Kidney tubule cell (primary cell): ENCODE measurements at regions not wholly inside any gene's neighbourhood (a gene's known extent, or its start where the extent isn't known, plus 50 kb on each side); places are given as distances from the start of the nearest gene placed in this dataset.
A peak's percentile ranks its signal among the peaks of the same experiment; 100 is the strongest.

Experiments used
- DNase-seq: peaks from one replicate; pipeline ENCODE4 v3.0.0-alpha.2; 2018; ENCODE audit warnings: low spot score

DNA sequence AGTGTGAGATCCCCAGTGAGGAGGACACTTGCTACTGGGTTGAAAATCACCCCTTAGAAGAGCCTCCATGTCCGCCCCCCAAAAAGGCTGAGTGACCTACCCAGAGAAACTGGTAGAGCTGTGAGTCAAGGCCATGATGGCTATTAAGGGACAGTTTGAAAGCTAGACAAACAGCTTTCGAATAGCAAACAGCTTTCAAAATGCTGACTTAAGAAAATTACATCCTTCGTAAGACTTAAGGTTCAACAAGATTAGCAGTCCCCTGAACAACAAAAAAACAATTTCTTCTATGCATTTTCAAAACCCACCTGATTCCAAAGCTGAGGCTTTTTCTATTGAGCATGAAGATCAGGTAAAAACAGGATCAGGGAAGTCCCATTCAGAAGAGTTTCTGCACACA, 269.7 kb upstream of the SOX2 start:
- DNase-seq: no peak

DNA sequence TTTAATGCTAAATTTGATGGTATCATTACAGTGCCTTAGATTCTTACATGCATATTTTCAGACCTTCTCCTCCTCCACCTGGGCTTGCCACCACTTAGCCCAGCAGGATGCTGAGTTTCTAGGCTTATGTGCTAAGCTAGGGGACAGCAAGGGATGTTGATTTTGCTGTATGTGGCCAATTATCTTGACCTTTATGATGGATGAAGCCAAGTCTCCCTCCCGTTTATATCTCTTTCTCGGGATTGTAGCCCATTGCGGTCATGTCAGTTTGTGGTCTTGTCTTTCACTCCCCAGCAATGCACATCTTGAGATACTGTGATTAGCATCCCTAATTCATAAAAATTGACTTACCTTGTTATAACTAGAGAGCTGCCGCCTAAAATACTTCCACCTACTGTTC, 278.7 kb upstream of the SOX2 start:
- no peak for DNase-seq

DNA sequence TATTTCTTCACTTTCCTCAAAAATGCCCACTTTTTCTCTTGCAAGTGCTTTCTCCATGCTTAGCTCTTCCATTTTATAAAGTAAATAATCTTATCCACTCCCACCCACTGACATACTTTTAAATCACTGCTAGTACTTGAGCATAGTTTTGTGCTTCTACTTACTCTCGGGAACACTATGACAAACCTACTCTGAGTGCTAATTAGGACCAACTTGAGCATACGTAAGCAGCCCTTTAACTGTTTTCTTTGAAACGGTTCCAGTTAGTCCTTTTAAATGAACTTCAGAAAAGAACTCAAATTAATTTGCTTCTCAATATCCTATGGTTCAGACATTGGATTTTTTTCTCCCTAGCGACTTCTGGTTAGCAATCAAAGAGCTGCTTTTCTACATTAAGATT, 280.0 kb upstream of the SOX2 start:
- no peak for DNase-seq

DNA sequence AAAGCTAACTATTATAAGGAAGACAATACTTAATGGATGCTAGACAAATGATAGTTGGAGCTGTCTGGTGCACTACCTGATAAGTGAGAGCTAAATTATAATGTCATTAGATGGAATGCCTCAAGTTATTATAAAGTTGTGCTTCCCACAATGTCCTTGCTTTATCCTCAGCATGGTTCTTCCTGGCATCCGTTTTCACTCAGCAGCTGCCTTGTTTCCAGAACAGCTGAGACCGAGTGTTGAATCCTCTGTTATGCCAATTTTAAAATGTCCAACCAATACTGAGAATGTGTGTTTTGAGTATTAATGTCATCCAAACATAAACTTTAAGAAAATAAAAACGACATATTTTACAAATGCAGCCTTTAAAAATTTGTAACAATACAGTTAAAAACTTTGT, 286.7 kb upstream of the SOX2 start:
- DNase-seq: no peak

DNA sequence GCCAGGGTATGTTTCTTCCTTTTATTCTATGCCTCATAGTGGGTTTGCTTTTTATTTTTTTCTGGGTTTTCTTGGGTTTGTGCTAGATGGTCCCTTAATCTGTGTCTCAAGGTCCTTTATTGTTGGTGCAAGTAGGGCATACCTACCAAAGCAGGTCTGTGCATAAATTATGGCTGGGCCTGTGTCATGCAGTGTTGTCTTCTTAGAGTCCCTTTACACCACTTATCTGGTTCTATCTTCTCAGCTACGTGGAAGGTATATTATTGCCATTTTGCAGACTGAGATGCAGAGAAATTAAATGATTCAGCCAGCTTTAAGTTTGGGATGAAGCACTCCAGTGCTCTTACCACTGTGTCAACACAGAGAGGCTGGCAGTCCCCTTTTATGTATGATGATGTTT, 293.5 kb upstream of the SOX2 start:
- DNase-seq: no peak

DNA sequence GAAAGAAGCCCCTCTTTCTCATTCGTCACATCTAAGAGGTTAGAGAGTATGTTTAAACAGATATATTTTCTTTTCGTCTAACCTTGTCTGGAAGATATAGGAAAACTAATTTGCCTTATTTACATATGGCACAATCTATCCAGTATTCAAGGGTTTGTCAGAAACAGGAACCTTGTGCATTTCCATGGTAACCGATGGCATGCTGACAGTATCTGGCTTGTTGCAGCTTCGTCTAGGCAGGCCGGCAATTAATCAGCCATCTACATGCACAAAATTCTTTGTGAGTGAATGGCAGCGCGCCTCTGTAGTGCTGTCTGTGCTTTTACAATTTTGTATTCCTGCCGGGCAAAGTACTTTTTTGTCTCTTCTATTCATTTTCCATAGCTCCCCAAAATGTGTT, 294.0 kb upstream of the SOX2 start:
- no peak for DNase-seq

DNA sequence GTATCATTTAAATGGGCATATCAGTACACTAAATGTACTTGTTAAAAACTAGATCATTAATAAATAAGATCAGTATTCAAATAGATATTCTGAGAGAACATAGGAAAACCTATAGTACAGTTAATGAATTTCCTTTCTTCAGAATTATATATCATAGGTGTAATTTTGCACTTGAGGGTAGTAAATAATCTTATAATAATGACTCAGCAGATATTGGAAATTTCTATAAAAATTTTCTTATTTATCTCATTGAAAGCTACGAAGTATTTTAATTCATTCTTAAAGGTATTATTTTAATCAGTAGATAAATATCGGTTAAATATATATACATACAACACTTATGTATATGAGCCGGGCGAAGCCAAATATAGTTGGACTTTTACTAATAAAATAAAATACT, 300.9 kb upstream of the SOX2 start:
- DNase-seq: no peak

DNA sequence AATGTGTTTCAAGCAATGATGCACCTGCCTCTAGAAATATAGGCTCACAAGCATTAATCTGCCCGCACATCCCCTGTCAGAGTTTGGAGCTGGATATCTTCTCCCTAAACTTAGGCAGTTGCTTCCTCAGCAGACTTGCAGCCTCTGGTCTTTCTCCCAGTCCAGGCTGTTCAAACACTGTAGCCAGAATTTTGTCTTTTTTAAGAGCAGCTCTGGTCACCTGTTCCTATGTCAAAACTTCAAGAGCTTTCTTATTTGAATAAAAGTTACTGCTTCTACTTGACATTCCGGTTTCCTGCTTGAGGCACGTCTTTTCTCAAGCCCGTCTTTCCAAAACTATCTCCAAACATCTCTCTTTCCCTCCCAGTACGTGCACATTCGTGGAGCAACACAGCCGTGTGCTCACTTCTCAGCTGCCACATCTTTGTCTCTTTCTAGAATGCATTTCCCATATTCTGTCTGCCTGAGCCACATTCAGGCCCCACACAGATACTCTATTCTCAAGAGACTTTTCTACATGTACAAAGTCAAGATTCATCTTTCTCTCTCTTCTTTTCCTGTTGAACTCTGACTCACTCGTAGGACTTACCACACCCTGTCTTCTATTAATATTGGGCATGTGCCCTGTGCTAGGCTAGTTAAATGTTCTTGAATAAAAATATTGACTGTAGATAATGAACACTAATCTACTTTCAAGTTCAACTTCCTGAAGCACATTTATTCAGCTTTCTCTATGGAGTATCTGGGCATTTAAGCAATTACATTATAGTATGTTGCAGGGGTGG, 307.7 kb upstream of the SOX2 start:
- no peak for DNase-seq

DNA sequence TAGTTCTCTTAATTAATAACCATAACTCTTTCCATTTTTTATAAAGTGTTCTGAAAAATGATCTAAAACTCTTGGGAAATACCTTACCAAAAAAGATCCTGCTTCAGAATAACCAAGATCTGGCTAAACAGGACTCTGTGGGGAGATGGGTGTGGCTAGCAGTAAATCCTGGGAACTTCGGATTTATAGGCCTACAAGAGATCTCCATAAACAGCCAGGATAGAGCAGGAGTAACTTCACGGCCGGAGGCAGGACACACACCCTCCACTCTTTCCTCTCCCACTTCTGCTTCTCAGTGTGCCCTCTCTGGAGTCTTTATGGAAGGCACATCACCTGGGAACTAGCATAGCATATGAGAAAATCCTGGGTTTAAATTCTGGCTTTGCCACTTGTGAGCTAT, 309.4 kb upstream of the SOX2 start:
- no peak for DNase-seq

DNA sequence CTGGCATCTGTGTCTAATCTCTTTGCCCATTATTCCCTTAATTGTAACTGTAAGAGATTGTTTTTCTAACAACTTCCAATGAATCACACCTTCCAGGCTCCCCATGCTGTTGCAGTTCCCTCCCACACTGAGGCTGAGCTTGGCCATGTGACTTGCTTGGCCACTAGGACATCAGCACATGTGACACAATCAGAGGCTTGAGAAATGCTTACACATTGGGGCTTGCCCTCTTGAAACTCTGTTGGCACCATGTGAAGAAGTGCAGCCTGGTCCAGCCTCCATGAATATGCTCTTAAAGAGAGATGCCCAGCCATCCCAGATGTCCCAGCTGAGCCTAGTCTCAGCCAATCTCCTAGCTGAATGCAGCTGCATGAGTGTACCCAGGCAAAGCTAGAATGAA, 326.8 kb upstream of the SOX2 start:
- DNase-seq: no peak

DNA sequence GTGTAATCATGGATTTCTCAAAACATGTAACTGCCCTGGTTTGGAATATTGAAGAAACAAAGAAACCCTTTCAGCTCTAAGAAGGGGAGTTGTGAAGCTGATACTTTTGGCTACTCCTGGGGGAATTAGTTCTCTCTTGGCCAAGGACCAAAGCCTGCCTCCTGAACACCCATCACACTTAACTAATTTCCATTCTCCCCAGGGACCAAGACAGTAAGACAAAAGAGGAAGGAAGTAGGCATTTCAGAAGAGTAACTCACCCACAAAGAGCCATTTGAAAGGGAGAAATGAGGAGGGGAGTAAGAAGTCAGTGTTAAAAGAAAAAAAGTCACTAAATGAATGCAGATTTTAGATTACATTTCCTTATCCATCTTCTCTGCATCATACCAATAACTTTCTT, 328.0 kb upstream of the SOX2 start:
- no peak for DNase-seq

DNA sequence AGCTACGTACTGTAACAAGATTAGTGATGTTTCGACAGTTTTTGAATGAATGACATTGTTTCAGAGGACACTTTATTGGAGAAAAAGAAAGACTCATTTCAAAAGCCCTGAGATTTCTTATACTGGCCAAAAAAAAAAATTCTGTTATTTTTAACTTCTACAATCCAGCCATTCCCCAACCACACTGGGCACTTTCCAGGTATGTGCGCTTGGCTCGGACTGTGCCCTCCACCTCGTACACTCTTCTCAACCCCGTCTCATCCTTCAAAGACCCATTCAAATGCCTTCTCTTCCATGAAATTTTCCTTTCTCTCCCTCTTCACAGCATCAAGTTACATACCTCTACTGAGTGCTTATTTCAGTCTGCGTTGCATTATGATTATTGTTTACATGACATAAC, 328.5 kb upstream of the SOX2 start:
- no peak for DNase-seq

DNA sequence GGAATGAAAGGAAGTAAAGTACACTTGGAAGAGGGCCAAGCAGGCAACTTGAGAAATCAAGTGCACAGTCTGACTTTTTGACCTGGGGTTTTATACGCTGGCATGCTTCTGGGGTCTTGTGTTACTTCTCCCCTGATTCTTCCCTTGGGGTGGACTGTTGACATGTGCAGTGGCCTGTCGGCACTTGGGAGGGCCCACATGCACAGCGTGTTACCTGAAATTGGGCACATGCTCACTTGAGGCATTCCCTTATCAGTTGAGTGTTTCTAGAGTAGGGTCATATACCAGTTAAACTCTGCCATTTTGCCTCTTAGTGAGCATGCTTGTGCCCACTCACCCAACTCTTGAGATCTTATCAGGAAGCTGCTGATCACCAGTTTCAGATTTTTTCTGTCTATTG, 329.1 kb upstream of the SOX2 start:
- no peak for DNase-seq

DNA sequence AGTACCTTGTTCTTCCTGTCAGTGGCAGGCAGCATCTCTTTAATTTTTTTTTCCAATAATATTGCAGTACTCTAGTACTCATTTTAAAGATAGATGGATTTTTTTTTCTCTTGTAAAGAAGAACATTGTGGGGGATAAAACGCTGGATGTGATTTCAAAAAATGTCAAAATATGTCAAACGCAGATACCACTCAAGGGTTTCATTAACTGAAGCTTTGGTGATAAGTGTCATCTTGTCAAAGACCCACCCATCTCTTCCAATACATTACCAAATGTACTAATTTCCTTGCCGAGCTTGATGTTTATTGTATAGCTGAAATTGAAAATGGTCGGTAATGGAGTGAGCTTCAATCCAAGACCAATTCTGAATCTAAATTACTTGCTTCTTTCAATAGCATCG, 332.4 kb upstream of the SOX2 start:
- DNase-seq: no peak

DNA sequence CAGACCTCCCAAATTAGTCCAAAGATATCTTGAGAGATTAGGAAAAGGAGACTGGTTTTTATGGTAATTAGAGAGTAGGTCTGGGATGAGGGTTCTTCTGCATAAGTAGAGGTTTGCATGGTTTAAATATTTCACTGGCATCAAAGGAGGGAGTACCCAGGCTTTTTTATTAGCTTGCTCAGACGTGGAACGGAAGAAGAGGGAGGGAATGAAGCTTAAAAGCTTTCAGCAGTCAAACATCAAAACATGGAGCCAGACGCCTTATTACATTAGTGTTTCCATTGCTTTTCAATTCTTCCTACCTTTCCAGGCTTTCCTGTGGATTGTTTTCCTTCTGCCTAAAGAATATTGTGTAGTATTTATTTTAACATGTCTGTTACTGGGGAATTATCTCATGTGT, 342.1 kb upstream of the SOX2 start:
- DNase-seq: no peak

DNA sequence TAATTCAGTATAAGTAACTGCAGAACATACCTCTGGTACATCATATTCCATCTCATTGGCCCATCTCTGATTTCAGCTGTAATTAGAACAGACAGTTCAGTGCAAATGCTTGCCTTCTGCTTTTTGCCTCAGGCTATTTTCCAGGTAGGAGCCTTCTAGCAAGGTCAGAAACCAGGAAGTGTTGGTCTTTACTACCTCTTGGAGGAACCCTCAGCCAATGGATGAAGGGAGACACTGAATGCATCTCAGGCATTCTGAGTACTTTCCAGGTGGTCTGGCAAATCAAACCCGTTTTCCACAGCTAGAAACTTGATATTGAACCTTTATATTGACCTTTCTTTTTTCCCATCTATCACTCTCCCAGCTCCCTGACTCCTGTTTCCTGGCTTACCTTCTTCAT, 348.5 kb upstream of the SOX2 start:
- no peak for DNase-seq

DNA sequence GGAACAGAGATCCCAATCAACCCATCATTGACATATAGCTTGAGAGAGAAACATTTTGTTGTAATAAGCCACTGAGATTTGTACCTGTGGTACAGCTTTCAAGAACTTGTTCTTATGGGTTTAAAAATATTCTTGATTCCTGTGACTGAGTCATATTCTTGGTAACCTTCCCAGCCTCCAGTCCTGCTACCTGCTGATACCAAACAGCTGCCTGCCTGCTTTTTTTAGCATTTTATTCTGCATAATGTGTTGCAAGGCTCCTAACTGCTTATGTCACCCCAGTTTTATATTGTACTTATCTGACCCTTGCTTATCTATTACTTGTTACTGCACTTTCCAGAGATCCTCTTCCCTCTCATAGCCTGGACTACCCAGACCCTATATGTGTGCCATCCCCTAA, 349.3 kb upstream of the SOX2 start:
- DNase-seq: peak; percentile 1

DNA sequence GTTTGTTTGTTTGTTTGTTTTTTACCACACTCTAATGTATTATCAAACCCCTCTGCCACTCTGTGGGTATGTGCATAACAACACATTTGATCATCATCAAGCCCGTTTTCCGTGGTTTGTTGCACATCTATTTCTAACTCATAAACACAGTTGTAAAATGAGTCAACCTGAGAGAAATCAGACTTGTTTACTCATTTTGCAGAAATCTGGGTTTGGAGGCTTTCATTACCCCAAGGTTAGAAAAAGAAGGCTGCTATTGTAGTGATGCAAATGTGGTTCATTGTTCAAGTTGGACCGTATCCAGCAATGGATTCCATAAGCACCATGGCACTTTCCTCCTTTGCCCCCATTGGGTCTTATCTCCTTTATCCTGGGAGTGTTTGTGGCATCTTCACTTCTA, 353.2 kb upstream of the SOX2 start:
- DNase-seq: no peak

DNA sequence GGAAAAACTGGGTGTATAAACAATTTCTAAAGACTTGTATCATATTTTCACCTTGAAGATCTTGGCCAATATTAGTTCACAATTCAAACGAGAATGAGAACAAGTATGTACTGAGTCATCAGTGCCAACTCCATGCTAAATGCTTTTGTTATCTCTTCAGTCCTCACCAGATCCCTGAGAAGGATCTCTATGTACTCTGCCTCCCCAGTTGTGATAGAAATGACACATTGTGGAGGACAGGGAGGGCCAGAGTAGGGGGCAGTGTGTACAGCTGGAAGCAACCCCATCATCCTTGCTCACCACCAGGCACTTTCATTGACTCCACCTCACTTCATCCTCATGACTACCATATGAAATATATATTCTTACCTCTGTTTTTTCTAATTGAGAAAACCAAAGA, 353.7 kb upstream of the SOX2 start:
- no peak for DNase-seq

DNA sequence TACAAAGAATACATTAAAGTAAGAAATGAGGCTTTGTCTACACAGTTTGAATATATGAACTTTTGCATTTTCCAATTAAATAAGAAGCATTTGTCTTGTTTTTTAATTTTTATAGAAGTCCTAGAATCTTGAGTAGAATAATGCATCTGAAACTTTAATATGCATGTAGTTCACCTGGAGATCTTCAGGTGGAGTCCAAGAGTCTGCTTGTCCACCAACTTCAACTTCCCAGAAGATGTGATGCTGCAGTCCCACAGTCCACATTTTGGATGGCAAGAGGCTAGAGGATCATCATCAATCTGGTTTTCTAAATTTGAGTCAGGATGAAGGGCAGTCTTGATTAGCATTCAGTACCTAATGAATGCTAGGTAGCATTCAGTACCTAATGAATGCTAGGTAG, 357.6 kb upstream of the SOX2 start:
- no peak for DNase-seq

DNA sequence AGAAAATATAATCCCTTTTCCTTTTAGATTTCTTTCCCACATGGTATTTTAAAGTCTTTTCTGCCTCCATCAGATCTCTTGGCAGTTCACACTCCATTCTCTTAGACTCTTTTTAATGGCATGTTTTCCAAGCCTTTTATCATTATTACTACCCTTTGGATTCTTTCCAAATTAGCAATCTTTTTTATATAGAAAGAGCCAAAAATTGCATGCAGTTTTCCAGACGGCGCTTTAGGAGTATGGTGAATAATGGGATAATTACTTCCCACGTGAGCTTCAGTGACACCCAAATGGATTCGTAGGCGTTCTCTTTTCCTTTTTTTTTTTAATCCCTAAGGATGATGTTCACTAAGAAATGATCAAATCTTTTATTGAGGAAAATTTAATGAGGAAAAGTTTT, 354.8 kb upstream of the DNAJC19 start:
- DNase-seq: no peak

DNA sequence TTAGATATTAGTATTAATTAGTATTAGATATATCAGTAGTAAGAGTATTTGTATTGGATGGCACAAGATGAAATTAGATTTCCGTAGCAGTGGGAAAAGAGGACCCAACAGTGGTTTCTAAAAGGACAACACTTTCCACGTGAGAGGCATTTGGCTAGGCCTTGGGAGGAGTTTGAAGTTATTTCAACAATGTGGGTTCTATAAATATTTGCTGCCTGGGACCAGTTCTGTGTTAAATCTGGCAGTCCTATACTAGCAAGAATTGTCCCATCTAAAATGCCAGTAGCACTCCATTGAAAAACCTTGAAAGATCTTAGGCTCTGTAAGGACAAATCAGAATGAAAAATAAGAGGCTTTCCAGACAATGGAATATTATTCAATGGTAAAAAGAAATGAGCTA, 347.1 kb upstream of the DNAJC19 start:
- DNase-seq: no peak

DNA sequence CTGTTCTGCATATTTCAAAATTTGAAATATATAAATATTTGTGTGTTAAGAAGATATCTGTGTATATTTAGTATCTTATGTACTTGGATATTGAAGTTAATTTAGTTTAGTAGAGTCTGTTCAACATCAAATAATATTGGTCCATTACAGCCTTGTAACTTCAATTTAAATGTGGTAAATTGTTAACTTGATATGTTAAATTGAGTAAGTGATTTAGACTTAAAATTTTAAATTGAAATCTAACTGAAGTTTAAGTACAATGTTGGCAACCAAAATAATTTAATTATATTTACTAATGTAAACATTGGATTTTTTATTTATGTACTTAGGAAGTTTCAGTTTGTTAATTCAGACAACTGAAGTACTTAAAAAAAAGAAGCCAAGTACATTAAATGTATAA, 343.9 kb upstream of the DNAJC19 start:
- no peak for DNase-seq

DNA sequence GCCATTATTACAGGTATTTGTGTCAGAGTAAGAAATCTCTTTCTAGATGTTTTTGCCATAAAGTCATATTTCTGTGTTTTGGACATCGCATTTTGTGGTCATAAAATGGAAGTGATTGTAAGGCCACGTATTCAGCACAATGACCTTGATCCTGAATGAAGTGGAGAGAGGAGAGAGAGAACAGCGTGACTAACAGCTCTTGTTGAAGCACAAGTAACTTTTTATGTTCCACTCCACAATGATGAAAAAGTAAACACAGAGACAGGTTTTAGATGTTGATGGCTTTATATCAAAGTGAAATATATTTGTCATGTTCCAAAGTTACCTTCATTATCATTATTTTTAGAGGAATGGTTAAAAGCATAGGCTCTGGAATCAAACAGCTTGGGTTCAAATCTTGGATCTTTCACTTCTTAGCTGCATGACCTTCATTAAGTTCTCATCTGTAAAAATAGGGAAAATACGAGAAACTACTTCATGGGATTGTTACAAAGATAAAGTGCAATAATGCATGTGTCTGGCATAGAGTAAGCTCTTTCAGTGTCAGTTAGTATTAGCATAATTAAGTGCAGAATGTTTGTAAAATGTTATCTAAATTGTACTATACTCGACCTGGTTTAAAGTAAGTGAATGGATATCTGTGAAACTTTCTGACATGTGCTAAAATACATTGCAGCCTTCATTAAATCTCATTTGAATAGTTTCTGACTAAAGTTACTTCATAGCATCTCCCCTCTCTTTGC, 341.5 kb upstream of the DNAJC19 start:
- no peak for DNase-seq
